Esophagus muscularis mucosa (tissue), 4 donors: ENCODE measurements at regions not wholly inside any gene's neighbourhood (a gene's known extent, or its start where the extent isn't known, plus 50 kb on each side); places are given as distances from the start of the nearest gene placed in this dataset.
"Not testable (repeated sequence)": the region's sequence is repeated elsewhere in the genome, so short reads cannot be mapped to it uniquely, and the experiment has no call there.

Experiments used
- DNase-seq: peaks from one replicate; pipeline ENCODE4 v3.0.0-alpha.2; 2017; ENCODE audit errors: extremely low spot score
- H3K27ac ChIP-seq, 4 donors: fragments of 200-600 bp; sonication (generic); replicated peaks in 1 of 4; 1 replicate in 3 of 4; 2 replicates in 1 of 4; pipeline ENCODE4 v1.5.1; 2016 to 2019; ENCODE audit warnings: mild to moderate bottlenecking in 1 of 4
- H3K27me3 ChIP-seq, 4 donors: fragments of 200-600 bp; sonication (generic); one replicate each; pipeline versions ENCODE4 v1.5.1 to v1.6.0; 2016 to 2019
- H3K36me3 ChIP-seq, 4 donors: fragments of 200-600 bp; sonication (generic); one replicate each; pipeline ENCODE4 v1.5.1; 2016 to 2019
- H3K4me1 ChIP-seq, 4 donors: fragments of 200-600 bp; sonication (generic); one replicate each; pipeline ENCODE4 v1.5.1; 2016 to 2019
- H3K4me3 ChIP-seq, 4 donors: fragments of 200-600 bp; sonication (generic); 1 replicate in 2 of 4; 2 replicates in 2 of 4; pipeline ENCODE4 v1.5.1; 2016 to 2019; ENCODE audit warnings: mild to moderate bottlenecking in 4 of 4, moderate library complexity in 1 of 4
- H3K9me3 ChIP-seq, 4 donors: fragments of 200-600 bp; sonication (generic); 1 replicate in 3 of 4; 2 replicates in 1 of 4; pipeline ENCODE4 v1.5.1; 2016 to 2019
- EP300 ChIP-seq: sonication (generic); formaldehyde crosslinking; IDR thresholded peaks from one replicate; pipeline ENCODE4 v1.6.1; 2017; ENCODE audit warnings: antibody characterized with exemption
- POLR2A ChIP-seq: fragments of 450-650 bp; IDR thresholded peaks from one replicate; pipeline ENCODE4 v1.6.1; 2017; ENCODE audit warnings: antibody characterized with exemption, moderate library complexity, mild to moderate bottlenecking, low read depth
- POLR2AphosphoS5 ChIP-seq, 2 donors: sonication (generic); formaldehyde crosslinking; IDR thresholded peaks; one replicate each; pipeline ENCODE4 v1.6.1; 2017; ENCODE audit warnings: antibody characterized with exemption in 2 of 2
- WGBS: methylation state at CpG from one replicate; pipeline ENCODE4 v1.1.5; 2018; 5-methylcytosine and 5-hydroxymethylcytosine counted together
- intact Hi-C: fragments of 100-400 bp; cut with DNase I; formaldehyde crosslinking; loops from one replicate; pipeline ENCODE4 v1.15.1; 2023
- TF ChIP-seq, protein P1 (sequence below), 3 experiments: fragments of 200-600 bp in 2 of 3; fragments of 450-650 bp in 1 of 3; sonication (generic) in 2 of 3; IDR thresholded peaks; one replicate each; pipeline ENCODE4 v1.5.1; 2017 to 2019; ENCODE audit warnings: antibody characterized with exemption in 3 of 3, mild to moderate bottlenecking in 2 of 3, moderate library complexity in 1 of 3

DNA sequence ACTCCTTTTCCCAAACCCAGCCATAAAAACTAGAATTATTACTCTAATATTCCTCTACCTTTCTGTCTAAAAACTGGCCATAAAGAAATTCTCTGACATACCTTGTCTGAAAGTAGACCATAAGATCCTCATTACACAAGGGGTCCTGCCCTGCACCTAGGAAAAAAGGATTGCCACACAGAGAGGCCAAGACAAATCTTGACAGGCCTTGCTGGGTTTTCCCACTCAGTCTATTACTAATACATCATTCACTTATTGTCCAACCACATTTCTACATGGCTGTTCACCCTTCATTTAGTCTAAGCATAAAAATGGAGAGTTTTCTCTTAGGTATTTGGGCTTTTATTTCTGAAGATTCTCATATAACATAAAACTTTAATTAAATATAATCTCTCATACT lies 319.8 kb downstream of the PCDH20 start:
- TF ChIP-seq POLR2AphosphoS5 (IDR thresholded peaks at IDR 0.05) (no peak), EP300 (no peak), POLR2A (no peak)
- TF ChIP-seq, protein P1, sequence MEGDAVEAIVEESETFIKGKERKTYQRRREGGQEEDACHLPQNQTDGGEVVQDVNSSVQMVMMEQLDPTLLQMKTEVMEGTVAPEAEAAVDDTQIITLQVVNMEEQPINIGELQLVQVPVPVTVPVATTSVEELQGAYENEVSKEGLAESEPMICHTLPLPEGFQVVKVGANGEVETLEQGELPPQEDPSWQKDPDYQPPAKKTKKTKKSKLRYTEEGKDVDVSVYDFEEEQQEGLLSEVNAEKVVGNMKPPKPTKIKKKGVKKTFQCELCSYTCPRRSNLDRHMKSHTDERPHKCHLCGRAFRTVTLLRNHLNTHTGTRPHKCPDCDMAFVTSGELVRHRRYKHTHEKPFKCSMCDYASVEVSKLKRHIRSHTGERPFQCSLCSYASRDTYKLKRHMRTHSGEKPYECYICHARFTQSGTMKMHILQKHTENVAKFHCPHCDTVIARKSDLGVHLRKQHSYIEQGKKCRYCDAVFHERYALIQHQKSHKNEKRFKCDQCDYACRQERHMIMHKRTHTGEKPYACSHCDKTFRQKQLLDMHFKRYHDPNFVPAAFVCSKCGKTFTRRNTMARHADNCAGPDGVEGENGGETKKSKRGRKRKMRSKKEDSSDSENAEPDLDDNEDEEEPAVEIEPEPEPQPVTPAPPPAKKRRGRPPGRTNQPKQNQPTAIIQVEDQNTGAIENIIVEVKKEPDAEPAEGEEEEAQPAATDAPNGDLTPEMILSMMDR (IDR thresholded peaks at IDR 0.05) = no peak
- H3K36me3 ChIP-seq = no peaks in the 10 kb centered on the region
- H3K9me3 ChIP-seq = no peaks in the 10 kb centered on the region
- H3K27ac ChIP-seq = no peak overlapping the region
- DNase-seq = no peak
- intact Hi-C loops = no loop called here
- H3K4me3 ChIP-seq = no peak overlapping the region
- peaks cover 0 to 4% (median 0%) of the 10 kb centered on the region in 4 donors for H3K4me1 ChIP-seq
- H3K27me3 ChIP-seq = no peaks in the 10 kb centered on the region

DNA sequence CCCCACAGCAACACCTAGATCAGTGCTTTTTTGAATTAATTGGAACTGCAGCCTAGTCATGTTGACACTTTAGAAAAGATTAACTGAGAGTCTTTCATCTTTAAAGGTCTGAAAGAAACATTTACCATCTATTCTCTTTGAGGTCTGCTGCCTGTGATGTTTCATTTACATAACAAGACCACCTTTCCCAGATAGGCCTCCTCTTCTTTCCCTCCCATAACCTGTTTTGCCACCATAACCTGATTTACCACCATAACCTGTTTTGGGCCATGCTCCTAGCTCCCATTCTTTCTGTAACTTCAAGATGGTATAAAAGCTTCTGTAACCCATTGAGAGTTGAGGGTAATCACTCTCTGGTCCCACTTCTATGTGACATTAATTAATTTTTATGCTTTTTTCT lies 320.8 kb downstream of the PCDH20 start:
- Histone ChIP-seq H3K27me3 (no peaks in the 10 kb centered on the region), H3K27ac (no peak overlapping the region), H3K4me3 (no peak overlapping the region), H3K36me3 (no peaks in the 10 kb centered on the region), H3K4me1 (peaks cover 0 to 4% (median 0%) of the 10 kb centered on the region in 4 donors), H3K9me3 (no peaks in the 10 kb centered on the region)
- DNase-seq = no peak
- intact Hi-C loops = no loop called here
- TF ChIP-seq POLR2AphosphoS5 (IDR thresholded peaks at IDR 0.05) (no peak), POLR2A (no peak), EP300 (no peak)
- TF ChIP-seq, protein P1 (IDR thresholded peaks at IDR 0.05) = no peak

DNA sequence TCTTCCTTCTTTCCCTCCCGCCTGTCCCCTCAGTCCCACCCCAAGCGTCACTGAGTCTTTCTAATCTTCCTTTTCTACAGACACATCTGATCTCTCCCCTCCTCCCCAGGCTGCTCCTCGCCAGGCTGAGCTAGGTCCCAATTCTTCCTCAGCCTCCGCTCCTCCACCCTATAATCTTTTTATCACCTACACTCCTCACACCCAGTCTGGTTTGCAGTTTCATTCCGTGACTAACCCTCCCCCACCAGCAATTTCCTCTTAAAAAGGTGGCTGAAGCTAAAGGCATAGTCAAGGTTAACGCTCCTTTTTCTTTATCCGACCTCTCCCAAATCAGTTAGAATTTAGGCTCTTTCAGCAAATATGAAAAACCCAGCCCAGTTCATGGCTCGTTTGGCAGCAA lies 325.8 kb downstream of the PCDH20 start:
- H3K9me3 ChIP-seq, H3K27me3 ChIP-seq, DNase-seq, H3K36me3 ChIP-seq, intact Hi-C loops, H3K27ac ChIP-seq, H3K4me1 ChIP-seq, H3K4me3 ChIP-seq: not testable (repeated sequence)
- WGBS = 72% methylated on average over 8 of the region's 8 CpGs

DNA sequence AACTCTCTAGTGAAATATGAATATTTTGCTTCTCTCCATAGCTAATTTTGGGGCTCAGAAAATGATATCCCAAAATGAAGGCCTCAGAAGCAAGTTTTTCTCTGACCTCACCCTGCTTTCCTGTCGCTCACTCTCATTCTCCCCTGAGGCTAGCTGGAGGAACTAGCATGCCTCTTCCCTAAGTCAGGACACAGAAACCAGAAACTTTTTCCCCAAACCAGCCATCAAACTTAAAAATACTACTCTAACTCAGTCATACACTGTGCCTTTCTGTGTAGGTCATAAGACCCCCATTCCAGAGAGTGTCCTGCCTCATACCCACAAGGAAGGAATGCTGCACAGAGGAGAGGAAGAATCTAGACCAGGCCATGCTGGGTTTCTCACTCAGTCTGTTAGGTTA lies 329.6 kb downstream of the PCDH20 start:
- Histone ChIP-seq H3K27me3 (no peaks in the 10 kb centered on the region), H3K9me3 (no peaks in the 10 kb centered on the region), H3K27ac (no peak overlapping the region), H3K36me3 (no peaks in the 10 kb centered on the region), H3K4me1 (no peaks in the 10 kb centered on the region), H3K4me3 (no peak overlapping the region)
- intact Hi-C loops = no loop called here
- WGBS = 100% methylated on average over 1 of the region's 1 CpG
- TF ChIP-seq EP300 (no peak), POLR2A (no peak), POLR2AphosphoS5 (IDR thresholded peaks at IDR 0.05) (no peak)
- TF ChIP-seq, protein P1 (IDR thresholded peaks at IDR 0.05) = no peak
- DNase-seq = no peak

DNA sequence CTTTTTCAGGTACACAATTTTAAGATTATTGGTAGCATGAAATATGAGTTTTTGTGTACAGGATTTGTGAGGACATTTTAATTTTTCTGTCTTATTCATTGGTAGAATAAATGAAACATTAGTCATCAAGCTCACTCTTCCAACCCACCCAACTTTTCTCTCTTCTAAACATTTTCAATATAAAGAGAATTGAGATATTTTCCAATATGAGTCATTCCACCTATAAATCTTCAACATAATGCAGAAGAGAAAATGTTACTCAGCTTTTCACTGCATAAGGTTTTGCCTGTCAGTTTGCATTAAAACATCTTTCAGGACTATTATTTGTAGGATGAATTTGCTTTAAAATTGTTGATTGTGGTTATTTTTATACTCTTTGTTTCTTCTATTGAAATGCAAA lies 330.7 kb downstream of the PCDH20 start:
- H3K4me1 ChIP-seq = no peaks in the 10 kb centered on the region
- TF ChIP-seq EP300 (no peak), POLR2A (no peak), POLR2AphosphoS5 (IDR thresholded peaks at IDR 0.05) (no peak)
- TF ChIP-seq, protein P1 (IDR thresholded peaks at IDR 0.05) = no peak
- H3K4me3 ChIP-seq = no peak overlapping the region
- no peaks in the 10 kb centered on the region for H3K9me3 ChIP-seq
- no peak overlapping the region for H3K27ac ChIP-seq
- no peaks in the 10 kb centered on the region for H3K36me3 ChIP-seq
- DNase-seq = no peak
- no peaks in the 10 kb centered on the region for H3K27me3 ChIP-seq
- intact Hi-C loops = no loop called here
